ENCODE measurements at regions not wholly inside any gene's neighbourhood (a gene's known extent, or its start where the extent isn't known, plus 50 kb on each side); places are given as distances from the start of the nearest gene placed in this dataset.
"Not testable (repeated sequence)": the region's sequence is repeated elsewhere in the genome, so short reads cannot be mapped to it uniquely, and the experiment has no call there.

GRCh38 chr6:164087211-164087610, 672.7 kb downstream of the QKI start:
- no peak for TF ChIP-seq CTCF (IDR thresholded peaks at IDR 0.05; ENCODE audit: insufficient read depth, low read length, poor library complexity, severe bottlenecking)
- DNase-seq (ENCODE audit: extremely low read depth, insufficient read length): no peak
- Histone ChIP-seq H3K4me3 (replicated peaks; ENCODE audit: low read depth, low read length) (no peak overlapping the region), H3K27me3 (replicated peaks; ENCODE audit: control insufficient read depth, insufficient read depth, low read length) (no peaks in the 10 kb centered on the region), H3K36me3 (ENCODE audit: control insufficient read depth, insufficient read depth, low read length) (no peaks in the 10 kb centered on the region)

- Histone ChIP-seq H3K4me3 (replicated peaks; ENCODE audit: low read depth, low read length) (no peak overlapping the region), H3K36me3 (ENCODE audit: control insufficient read depth, insufficient read depth, low read length) (no peaks in the 10 kb centered on the region), H3K27me3 (replicated peaks; ENCODE audit: control insufficient read depth, insufficient read depth, low read length) (no peaks in the 10 kb centered on the region)
- TF ChIP-seq CTCF (IDR thresholded peaks at IDR 0.05; ENCODE audit: insufficient read depth, low read length, poor library complexity, severe bottlenecking): no peak
- no peak for DNase-seq (ENCODE audit: extremely low read depth, insufficient read length)
Observed at GRCh38 chr6:164086076-164086887, 671.8 kb downstream of the QKI start.

- TF ChIP-seq CTCF (IDR thresholded peaks at IDR 0.05; ENCODE audit: insufficient read depth, low read length, poor library complexity, severe bottlenecking): no peak
- Histone ChIP-seq H3K4me3 (replicated peaks; ENCODE audit: low read depth, low read length) (no peak overlapping the region), H3K36me3 (ENCODE audit: control insufficient read depth, insufficient read depth, low read length) (no peaks in the 10 kb centered on the region), H3K27me3 (replicated peaks; ENCODE audit: control insufficient read depth, insufficient read depth, low read length) (no peaks in the 10 kb centered on the region)
- DNase-seq (ENCODE audit: extremely low read depth, insufficient read length): no peak
Observed at GRCh38 chr6:164085091-164086075, 670.9 kb downstream of the QKI start.

- TF ChIP-seq CTCF (IDR thresholded peaks at IDR 0.05; ENCODE audit: insufficient read depth, low read length, poor library complexity, severe bottlenecking): no peak
- no peaks in the 10 kb centered on the region for H3K36me3 ChIP-seq (ENCODE audit: control insufficient read depth, insufficient read depth, low read length)
- H3K4me3 ChIP-seq (replicated peaks; ENCODE audit: low read depth, low read length): no peak overlapping the region
- no peaks in the 10 kb centered on the region for H3K27me3 ChIP-seq (replicated peaks; ENCODE audit: control insufficient read depth, insufficient read depth, low read length)
- DNase-seq (ENCODE audit: extremely low read depth, insufficient read length): no peak
Observed at GRCh38 chr6:164079275-164079600, 664.7 kb downstream of the QKI start.

GRCh38 chr6:164078532-164079274, 664.2 kb downstream of the QKI start:
- DNase-seq (ENCODE audit: extremely low read depth, insufficient read length): no peak
- TF ChIP-seq CTCF (IDR thresholded peaks at IDR 0.05; ENCODE audit: insufficient read depth, low read length, poor library complexity, severe bottlenecking): no peak
- Histone ChIP-seq H3K36me3 (ENCODE audit: control insufficient read depth, insufficient read depth, low read length) (no peaks in the 10 kb centered on the region), H3K27me3 (replicated peaks; ENCODE audit: control insufficient read depth, insufficient read depth, low read length) (no peaks in the 10 kb centered on the region), H3K4me3 (replicated peaks; ENCODE audit: low read depth, low read length) (no peak overlapping the region)

GRCh38 chr6:164076818-164077532, 662.5 kb downstream of the QKI start:
- H3K4me3 ChIP-seq (replicated peaks; ENCODE audit: low read depth, low read length); H3K36me3 ChIP-seq (ENCODE audit: control insufficient read depth, insufficient read depth, low read length); DNase-seq (ENCODE audit: extremely low read depth, insufficient read length); H3K27me3 ChIP-seq (replicated peaks; ENCODE audit: control insufficient read depth, insufficient read depth, low read length): not testable (repeated sequence)

Measured in GM06990 (cell line).